Neural cell (in vitro differentiated cells): ENCODE measurements at regions not wholly inside any gene's neighbourhood (a gene's known extent, or its start where the extent isn't known, plus 50 kb on each side); places are given as distances from the start of the nearest gene placed in this dataset.

Experiments used
- EP300 ChIP-seq: fragments of 450-650 bp; conservative IDR thresholded peaks from 2 replicates; pipeline ENCODE4 v1.6.1; 2014; ENCODE audit warnings: antibody characterized with exemption, mild to moderate bottlenecking, moderate library complexity; ENCODE audit not compliant: poor library complexity, severe bottlenecking
- EZH2 ChIP-seq: fragments of 200-600, 300-800 bp; shearing (Covaris generic), sonication (generic); IDR thresholded peaks from 2 replicates; pipeline ENCODE4 v1.6.1; 2014; ENCODE audit warnings: antibody characterized with exemption, low read length, borderline replicate concordance, mild to moderate bottlenecking; ENCODE audit not compliant: insufficient read depth, poor library complexity, severe bottlenecking
- POLR2AphosphoS5 ChIP-seq: IDR thresholded peaks from 2 replicates; pipeline ENCODE4 v1.6.1; 2012
- RAD21 ChIP-seq: fragments of 450-650 bp; conservative IDR thresholded peaks from 2 replicates; pipeline ENCODE4 v1.6.1; 2014; ENCODE audit warnings: antibody characterized with exemption, mild to moderate bottlenecking, moderate library complexity
- TF ChIP-seq, protein P1 (sequence below): fragments of 450-650 bp; IDR thresholded peaks from 2 replicates; pipeline ENCODE4 v1.5.1; 2014; ENCODE audit warnings: antibody characterized with exemption, mild to moderate bottlenecking, moderate library complexity; ENCODE audit not compliant: poor library complexity, severe bottlenecking
- TF ChIP-seq, protein P2 (sequence below): IDR thresholded peaks from 2 replicates; pipeline ENCODE4 v1.6.1; 2012; ENCODE audit warnings: borderline replicate concordance

DNA sequence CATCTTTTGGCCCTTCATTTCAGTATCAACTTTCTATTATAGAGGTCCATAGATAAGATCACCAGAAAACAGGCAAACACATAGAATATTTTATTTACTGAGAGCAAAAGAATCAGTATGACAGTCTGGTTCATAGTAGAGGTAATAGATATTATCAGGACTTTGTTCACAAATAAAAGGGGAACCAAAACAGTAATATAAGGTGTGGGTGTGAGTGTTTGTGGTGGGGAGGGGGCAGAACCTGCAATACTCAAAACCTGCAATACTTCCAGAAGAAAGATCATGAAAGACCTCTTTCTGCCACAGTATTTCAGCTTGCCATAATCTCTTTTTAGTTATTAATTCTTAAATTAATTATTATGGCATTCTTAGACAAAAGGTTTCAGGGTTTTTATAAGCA is 578.7 kb upstream of the SLITRK1 start:
- TF ChIP-seq, protein P1, sequence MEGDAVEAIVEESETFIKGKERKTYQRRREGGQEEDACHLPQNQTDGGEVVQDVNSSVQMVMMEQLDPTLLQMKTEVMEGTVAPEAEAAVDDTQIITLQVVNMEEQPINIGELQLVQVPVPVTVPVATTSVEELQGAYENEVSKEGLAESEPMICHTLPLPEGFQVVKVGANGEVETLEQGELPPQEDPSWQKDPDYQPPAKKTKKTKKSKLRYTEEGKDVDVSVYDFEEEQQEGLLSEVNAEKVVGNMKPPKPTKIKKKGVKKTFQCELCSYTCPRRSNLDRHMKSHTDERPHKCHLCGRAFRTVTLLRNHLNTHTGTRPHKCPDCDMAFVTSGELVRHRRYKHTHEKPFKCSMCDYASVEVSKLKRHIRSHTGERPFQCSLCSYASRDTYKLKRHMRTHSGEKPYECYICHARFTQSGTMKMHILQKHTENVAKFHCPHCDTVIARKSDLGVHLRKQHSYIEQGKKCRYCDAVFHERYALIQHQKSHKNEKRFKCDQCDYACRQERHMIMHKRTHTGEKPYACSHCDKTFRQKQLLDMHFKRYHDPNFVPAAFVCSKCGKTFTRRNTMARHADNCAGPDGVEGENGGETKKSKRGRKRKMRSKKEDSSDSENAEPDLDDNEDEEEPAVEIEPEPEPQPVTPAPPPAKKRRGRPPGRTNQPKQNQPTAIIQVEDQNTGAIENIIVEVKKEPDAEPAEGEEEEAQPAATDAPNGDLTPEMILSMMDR, result no peak
- TF ChIP-seq EZH2, result no peak
- TF ChIP-seq, protein P2, sequence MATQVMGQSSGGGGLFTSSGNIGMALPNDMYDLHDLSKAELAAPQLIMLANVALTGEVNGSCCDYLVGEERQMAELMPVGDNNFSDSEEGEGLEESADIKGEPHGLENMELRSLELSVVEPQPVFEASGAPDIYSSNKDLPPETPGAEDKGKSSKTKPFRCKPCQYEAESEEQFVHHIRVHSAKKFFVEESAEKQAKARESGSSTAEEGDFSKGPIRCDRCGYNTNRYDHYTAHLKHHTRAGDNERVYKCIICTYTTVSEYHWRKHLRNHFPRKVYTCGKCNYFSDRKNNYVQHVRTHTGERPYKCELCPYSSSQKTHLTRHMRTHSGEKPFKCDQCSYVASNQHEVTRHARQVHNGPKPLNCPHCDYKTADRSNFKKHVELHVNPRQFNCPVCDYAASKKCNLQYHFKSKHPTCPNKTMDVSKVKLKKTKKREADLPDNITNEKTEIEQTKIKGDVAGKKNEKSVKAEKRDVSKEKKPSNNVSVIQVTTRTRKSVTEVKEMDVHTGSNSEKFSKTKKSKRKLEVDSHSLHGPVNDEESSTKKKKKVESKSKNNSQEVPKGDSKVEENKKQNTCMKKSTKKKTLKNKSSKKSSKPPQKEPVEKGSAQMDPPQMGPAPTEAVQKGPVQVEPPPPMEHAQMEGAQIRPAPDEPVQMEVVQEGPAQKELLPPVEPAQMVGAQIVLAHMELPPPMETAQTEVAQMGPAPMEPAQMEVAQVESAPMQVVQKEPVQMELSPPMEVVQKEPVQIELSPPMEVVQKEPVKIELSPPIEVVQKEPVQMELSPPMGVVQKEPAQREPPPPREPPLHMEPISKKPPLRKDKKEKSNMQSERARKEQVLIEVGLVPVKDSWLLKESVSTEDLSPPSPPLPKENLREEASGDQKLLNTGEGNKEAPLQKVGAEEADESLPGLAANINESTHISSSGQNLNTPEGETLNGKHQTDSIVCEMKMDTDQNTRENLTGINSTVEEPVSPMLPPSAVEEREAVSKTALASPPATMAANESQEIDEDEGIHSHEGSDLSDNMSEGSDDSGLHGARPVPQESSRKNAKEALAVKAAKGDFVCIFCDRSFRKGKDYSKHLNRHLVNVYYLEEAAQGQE, result no peak
- TF ChIP-seq POLR2AphosphoS5, result no peak
- no peak for TF ChIP-seq EP300
- no peak for TF ChIP-seq RAD21
